GM12865 (cell line): ENCODE measurements at regions not wholly inside any gene's neighbourhood (a gene's known extent, or its start where the extent isn't known, plus 50 kb on each side); places are given as distances from the start of the nearest gene placed in this dataset.

Experiments used
- DNase-seq: peaks from one replicate; pipeline ENCODE4 v3.0.0; 2010; ENCODE audit warnings: low read depth
- H3K4me3 ChIP-seq: 2 replicates; pipeline ENCODE4 v1.5.1; 2011; ENCODE audit warnings: mild to moderate bottlenecking, low read depth, low read length, control low read depth
- CTCF ChIP-seq: IDR thresholded peaks from 2 replicates; pipeline ENCODE4 v1.5.1; 2011; ENCODE audit warnings: low read length, control low read depth, low read depth, inconsistent platforms; ENCODE audit not compliant: insufficient read depth; ENCODE audit errors: missing control alignments

- no peak for DNase-seq
- no peak for TF ChIP-seq CTCF
These were observed 63.3 kb upstream of the THSD7A start for GRCh38 chr7:11895337-11895736.

GRCh38 chr7:11896663-11897062, 64.7 kb upstream of the THSD7A start:
- no peak for TF ChIP-seq CTCF
- no peak for DNase-seq
- no peak overlapping the region for H3K4me3 ChIP-seq

More at GRCh38 chr7:11895337-11895736, 63.3 kb upstream of the THSD7A start:
- no peak overlapping the region for H3K4me3 ChIP-seq

- no peak for TF ChIP-seq CTCF
- no peak overlapping the region for H3K4me3 ChIP-seq
- no peak for DNase-seq
These were observed 67.2 kb upstream of the THSD7A start for GRCh38 chr7:11899247-11899646.

GRCh38 chr7:11910253-11910652, 78.3 kb upstream of the THSD7A start:
- no peak for TF ChIP-seq CTCF
- no peak overlapping the region for H3K4me3 ChIP-seq
- DNase-seq, result no peak

GRCh38 chr7:11911900-11912299, 79.9 kb upstream of the THSD7A start:
- TF ChIP-seq CTCF, result no peak
- no peak overlapping the region for H3K4me3 ChIP-seq
- DNase-seq, result no peak

GRCh38 chr7:11914645-11915044, 82.6 kb upstream of the THSD7A start:
- no peak overlapping the region for H3K4me3 ChIP-seq
- DNase-seq, result no peak
- TF ChIP-seq CTCF, result no peak

GRCh38 chr7:11923376-11923930, 91.5 kb upstream of the THSD7A start:
- DNase-seq, result no peak
- no peak for TF ChIP-seq CTCF
- H3K4me3 ChIP-seq, result no peak overlapping the region
